ENCODE measurements at regions not wholly inside any gene's neighbourhood (a gene's known extent, or its start where the extent isn't known, plus 50 kb on each side); places are given as distances from the start of the nearest gene placed in this dataset.

DNA sequence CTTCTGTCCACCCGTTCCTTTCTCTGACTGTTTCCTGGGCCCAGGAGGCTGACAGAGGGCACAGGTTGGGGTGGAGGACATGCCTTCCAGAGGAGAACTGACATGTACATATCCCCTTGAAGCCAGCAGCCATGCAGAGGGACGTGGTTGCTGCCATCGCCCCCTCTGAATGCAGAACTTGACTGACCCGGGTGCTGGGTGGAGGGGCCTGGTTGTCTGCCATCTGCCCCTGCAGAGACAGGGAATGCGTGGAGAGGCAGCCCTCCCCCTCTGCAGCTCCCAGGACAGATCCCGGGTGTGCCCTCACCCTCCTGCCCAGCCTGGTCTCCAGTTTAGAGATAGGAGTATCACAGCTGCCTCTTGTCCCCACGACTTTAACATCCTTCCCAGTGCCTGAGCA, 383.0 kb upstream of the B3GAT1 start:
- H3K9me3 Mint-ChIP-seq = no peaks in the 10 kb centered on the region
- H3K4me1 Mint-ChIP-seq = peaks cover 13 to 22% of the 10 kb centered on the region in 2 experiments
- no peak overlapping the region for H2AFZ ChIP-seq (ENCODE audit: low read length)
- TF ChIP-seq CTCF (conservative IDR thresholded peaks at IDR 0.05) = no peak
- no peaks in the 10 kb centered on the region for H3K79me2 ChIP-seq (ENCODE audit: insufficient read depth, low read length)
- no peak overlapping the region for H3K4me3 Mint-ChIP-seq
- DNase-seq = no peak
- no peak overlapping the region for H3K27ac Mint-ChIP-seq
- H3K18ac ChIP-seq (ENCODE audit: insufficient read length, low read depth, low read length) = no peak overlapping the region
- no peak overlapping the region for H2BK15ac ChIP-seq (ENCODE audit: low read depth, low read length)
- no peak overlapping the region for H4K91ac ChIP-seq (ENCODE audit: insufficient read length, low read depth, low read length)
- no peak overlapping the region for H3K56ac ChIP-seq (ENCODE audit: insufficient read length, low read depth, low read length)
- no peak overlapping the region for H3K27ac ChIP-seq (ENCODE audit: insufficient read length, low read depth, low read length)
- no peaks in the 10 kb centered on the region for H3K23me2 ChIP-seq (ENCODE audit: insufficient read length, low read depth, low read length, poor library complexity, severe bottlenecking)
- no peak overlapping the region for H2BK20ac ChIP-seq (ENCODE audit: low read depth, low read length, poor library complexity, severe bottlenecking)
- no peak overlapping the region for H3K23ac ChIP-seq (ENCODE audit: insufficient read length, low read depth, low read length)
- H3K36me3 Mint-ChIP-seq (ENCODE audit: insufficient read depth in 1 of 3, low read depth in 3 of 3) = no peaks in the 10 kb centered on the region; a peak in 1 of 7 replicates
- H3T11ph ChIP-seq (ENCODE audit: low read length) = no peak overlapping the region
- H3K14ac ChIP-seq (ENCODE audit: insufficient read depth, low read length) = no peak overlapping the region; the same call in 1 of the 2 replicates
- no peak overlapping the region for H4K8ac ChIP-seq (replicated peaks; ENCODE audit: insufficient read length, low read depth, low read length)
- no peaks in the 10 kb centered on the region for H3K9me3 ChIP-seq (ENCODE audit: control insufficient read depth, low read depth, low read length)
- peaks cover 48% of the 10 kb centered on the region for H3K27me3 Mint-ChIP-seq (ENCODE audit: low read depth)
- no peak overlapping the region for H3K4me2 ChIP-seq (ENCODE audit: insufficient read depth, insufficient read length, low read length)
- H3K79me1 ChIP-seq (ENCODE audit: insufficient read depth, low read depth, low read length, poor library complexity, severe bottlenecking) = no peaks in the 10 kb centered on the region
- no peaks in the 10 kb centered on the region for H3K27me3 ChIP-seq (ENCODE audit: insufficient read depth, low read length)
- no peak overlapping the region for H2AK5ac ChIP-seq (ENCODE audit: insufficient read length, low read length)
- H2BK5ac ChIP-seq (ENCODE audit: insufficient read length, low read length) = no peak overlapping the region
- no peaks in the 10 kb centered on the region; the same call in 1 of the 2 replicates for H3K4me1 ChIP-seq (ENCODE audit: insufficient read depth, low read length)
- no peaks in the 10 kb centered on the region for H4K20me1 ChIP-seq (ENCODE audit: control insufficient read depth, insufficient read depth, insufficient read length)
- whole genome bisulfite sequencing (ENCODE audit: extremely low coverage, insufficient read length, low lambda C conversion rate) = no CpG with 5 or more reads among the region's 7 CpGs
- H2BK120ac ChIP-seq (ENCODE audit: low read depth, low read length, poor library complexity, severe bottlenecking) = no peak overlapping the region
- H3K4ac ChIP-seq (ENCODE audit: low read depth, low read length) = no peak overlapping the region
- H2BK12ac ChIP-seq (ENCODE audit: insufficient read length, low read depth, low read length) = no peak overlapping the region
- H4K5ac ChIP-seq (ENCODE audit: insufficient read length, low read depth, low read length) = no peak overlapping the region
- H3K9ac ChIP-seq (ENCODE audit: extremely low read depth, insufficient read length, low read length) = no peak overlapping the region
